ENCODE measurements at regions not wholly inside any gene's neighbourhood (a gene's known extent, or its start where the extent isn't known, plus 50 kb on each side); places are given as distances from the start of the nearest gene placed in this dataset.

DNA sequence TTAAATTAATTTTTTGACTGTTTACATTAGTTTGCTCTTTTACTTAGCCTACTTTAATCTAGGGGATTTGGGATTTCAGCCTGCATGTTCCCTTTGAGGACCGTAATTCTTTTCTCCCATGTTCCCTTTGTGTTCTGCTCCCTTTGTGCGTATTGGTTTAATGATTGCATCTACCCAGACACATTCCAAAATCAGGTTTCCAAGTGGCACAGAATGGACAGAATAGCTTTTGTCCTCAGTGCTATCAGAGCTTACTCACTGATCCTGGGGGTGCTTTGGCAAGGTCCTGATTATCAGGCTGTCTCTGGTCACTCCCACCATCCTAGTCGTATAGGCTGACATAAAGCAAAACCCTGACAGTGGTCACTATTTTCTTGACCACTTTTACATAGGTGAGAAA lies 867.5 kb downstream of the TSN start:
- TF ChIP-seq, protein P1, sequence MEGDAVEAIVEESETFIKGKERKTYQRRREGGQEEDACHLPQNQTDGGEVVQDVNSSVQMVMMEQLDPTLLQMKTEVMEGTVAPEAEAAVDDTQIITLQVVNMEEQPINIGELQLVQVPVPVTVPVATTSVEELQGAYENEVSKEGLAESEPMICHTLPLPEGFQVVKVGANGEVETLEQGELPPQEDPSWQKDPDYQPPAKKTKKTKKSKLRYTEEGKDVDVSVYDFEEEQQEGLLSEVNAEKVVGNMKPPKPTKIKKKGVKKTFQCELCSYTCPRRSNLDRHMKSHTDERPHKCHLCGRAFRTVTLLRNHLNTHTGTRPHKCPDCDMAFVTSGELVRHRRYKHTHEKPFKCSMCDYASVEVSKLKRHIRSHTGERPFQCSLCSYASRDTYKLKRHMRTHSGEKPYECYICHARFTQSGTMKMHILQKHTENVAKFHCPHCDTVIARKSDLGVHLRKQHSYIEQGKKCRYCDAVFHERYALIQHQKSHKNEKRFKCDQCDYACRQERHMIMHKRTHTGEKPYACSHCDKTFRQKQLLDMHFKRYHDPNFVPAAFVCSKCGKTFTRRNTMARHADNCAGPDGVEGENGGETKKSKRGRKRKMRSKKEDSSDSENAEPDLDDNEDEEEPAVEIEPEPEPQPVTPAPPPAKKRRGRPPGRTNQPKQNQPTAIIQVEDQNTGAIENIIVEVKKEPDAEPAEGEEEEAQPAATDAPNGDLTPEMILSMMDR (IDR thresholded peaks at IDR 0.05; ENCODE audit: control extremely low read depth in 1 of 3, insufficient read depth in 1 of 3, low read depth in 1 of 3, low read length in 3 of 3), result no peak
- TF ChIP-seq EP300 (IDR thresholded peaks at IDR 0.05; ENCODE audit: borderline replicate concordance in 1 of 2, low read depth in 2 of 2, low read length in 2 of 2), result no peak
